ENCODE measurements at regions not wholly inside any gene's neighbourhood (a gene's known extent, or its start where the extent isn't known, plus 50 kb on each side); places are given as distances from the start of the nearest gene placed in this dataset.

DNA sequence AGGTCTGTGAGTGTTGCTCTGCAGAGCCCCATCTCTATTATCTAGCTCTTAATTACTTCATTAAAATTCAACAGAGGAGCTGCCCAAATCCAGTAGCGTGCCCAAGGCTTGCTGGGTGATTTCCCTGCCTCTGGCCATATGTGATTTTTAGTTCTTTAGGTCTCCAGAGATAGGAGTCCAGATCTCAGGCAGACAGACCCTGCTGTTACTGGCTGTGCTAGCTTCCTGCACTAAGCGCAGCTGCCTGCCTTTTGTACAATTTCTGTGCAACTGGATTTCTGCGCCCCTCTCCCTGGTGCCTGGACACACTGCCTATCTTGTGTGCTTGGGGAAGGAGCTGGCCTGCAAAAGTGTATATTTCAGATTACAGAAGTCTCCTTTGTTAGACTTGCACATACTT, 136.5 kb downstream of the TDRD15 start:
- TF ChIP-seq CTCF (IDR thresholded peaks at IDR 0.05; ENCODE audit: low read depth, low read length), result no peak
- DNase-seq (ENCODE audit: extremely low read depth, low read depth), result no peak

DNA sequence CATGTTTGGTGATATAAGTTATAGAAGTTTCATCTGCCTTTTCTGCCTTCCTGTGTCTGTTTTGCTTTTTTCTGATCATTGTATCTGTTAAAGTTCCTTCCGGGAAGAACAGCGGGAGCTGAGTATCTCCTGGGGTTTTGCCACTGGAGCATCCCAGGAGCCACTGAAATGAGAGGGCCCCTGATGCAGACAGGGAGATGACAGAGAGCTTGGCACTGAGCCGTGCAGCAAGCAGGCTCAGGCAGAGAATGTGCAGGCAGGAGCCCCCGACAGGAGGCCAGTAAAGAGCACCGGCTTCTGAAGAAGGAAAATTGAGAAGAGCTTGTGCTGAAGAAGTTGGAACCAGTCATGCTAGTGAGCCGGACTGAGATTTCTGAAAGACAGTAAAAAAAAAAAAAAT, 137.8 kb downstream of the TDRD15 start:
- TF ChIP-seq CTCF (IDR thresholded peaks at IDR 0.05; ENCODE audit: low read depth, low read length), result no peak
- DNase-seq (ENCODE audit: extremely low read depth, low read depth), result no peak

DNA sequence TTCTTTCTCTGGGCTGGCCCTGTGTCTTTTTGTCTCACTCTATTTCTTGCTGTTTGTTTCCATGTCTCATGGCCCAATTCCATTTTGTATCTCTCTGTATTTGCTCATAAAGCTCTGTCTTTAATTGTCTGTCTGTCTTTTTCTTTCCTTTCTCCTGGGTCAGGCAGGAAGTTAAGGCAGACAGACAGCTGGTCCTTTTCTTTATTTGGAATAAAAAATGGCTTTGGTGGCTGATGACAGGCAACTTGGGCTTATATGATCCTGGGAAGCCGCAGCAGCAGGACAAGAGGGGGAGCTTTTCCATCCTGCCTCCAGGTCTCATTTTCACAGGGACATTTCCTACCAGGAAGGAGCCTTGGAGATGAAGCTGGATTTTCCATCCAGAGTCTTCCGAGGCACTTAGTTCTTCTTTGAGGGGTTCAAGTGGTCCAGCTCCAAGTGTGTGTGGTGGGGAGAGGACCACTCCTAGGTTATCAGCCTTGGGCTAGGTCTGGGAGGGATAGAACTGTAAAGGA, 138.7 kb downstream of the TDRD15 start:
- DNase-seq (ENCODE audit: extremely low read depth, low read depth), result no peak
- no peak for TF ChIP-seq CTCF (IDR thresholded peaks at IDR 0.05; ENCODE audit: low read depth, low read length)

DNA sequence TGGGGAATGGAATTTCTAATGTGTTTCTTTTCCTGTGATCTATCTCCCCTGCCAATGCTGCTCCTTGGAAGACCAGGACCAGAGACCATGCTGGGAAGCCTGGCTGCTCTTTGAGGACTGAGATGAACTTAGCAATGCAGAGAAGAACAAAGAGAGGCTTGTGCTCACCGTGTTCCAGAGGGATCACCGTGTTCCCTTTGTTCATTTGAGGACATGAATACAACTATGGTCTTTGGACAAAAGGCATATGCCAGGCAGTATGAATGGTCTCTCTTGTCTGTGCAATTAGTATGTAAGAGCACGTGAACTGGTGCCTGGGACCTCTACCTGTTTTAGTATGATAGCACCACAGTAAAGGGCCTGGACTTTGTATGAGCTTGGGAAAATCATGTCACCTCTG, 139.9 kb downstream of the TDRD15 start:
- DNase-seq (ENCODE audit: extremely low read depth, low read depth), result no peak
- no peak for TF ChIP-seq CTCF (IDR thresholded peaks at IDR 0.05; ENCODE audit: low read depth, low read length)

DNA sequence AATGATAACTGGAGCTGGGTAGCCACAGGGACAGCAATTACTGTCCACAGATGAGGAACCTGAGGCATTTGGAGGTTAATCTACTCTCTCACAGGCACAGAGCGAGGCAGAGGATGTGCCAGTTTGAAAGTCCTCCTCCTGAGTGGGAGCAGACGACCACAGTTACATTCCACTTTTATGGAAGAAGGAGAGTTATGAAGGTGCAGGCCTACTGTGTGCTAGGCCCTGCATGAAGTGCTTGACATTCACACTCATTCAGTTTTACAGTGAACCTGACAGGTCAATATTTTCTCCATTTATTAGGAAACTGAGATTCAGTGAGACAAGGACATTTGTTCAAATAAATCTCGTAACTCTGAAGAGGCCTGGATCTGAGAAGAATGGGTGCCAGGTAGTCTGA, 142.0 kb downstream of the TDRD15 start:
- no peak for TF ChIP-seq CTCF (IDR thresholded peaks at IDR 0.05; ENCODE audit: low read depth, low read length)
- DNase-seq (ENCODE audit: extremely low read depth, low read depth), result no peak

GRCh38 chr2:21267232-21267835, 143.6 kb downstream of the TDRD15 start:
- no peak for TF ChIP-seq CTCF (IDR thresholded peaks at IDR 0.05; ENCODE audit: low read depth, low read length)
- DNase-seq (ENCODE audit: extremely low read depth, low read depth), result no peak

GRCh38 chr2:21268197-21268877, 144.6 kb downstream of the TDRD15 start:
- TF ChIP-seq CTCF (IDR thresholded peaks at IDR 0.05; ENCODE audit: low read depth, low read length), result no peak
- DNase-seq (ENCODE audit: extremely low read depth, low read depth), result no peak
